Osteocyte (in vitro differentiated cells): ENCODE measurements at regions not wholly inside any gene's neighbourhood (a gene's known extent, or its start where the extent isn't known, plus 50 kb on each side); places are given as distances from the start of the nearest gene placed in this dataset.

Experiments
- DNase-seq: peaks from one replicate; pipeline ENCODE4 v3.0.0; 2021; ENCODE audit warnings: mixed read lengths; ENCODE audit not compliant: unreplicated experiment; ENCODE audit errors: extremely low spot score
- H3K27ac Mint-ChIP-seq: one replicate; pipeline ENCODE4 v1.8.0; 2021; ENCODE audit warnings: mild to moderate bottlenecking, mixed read lengths; ENCODE audit not compliant: unreplicated experiment
- H3K27me3 Mint-ChIP-seq: one replicate; pipeline ENCODE4 v1.8.0; 2021; ENCODE audit warnings: mixed read lengths; ENCODE audit not compliant: unreplicated experiment
- H3K36me3 Mint-ChIP-seq: one replicate; pipeline ENCODE4 v1.8.0; 2021; ENCODE audit warnings: mixed read lengths; ENCODE audit not compliant: unreplicated experiment
- H3K4me1 Mint-ChIP-seq: one replicate; pipeline ENCODE4 v1.8.0; 2021; ENCODE audit warnings: mixed read lengths; ENCODE audit not compliant: unreplicated experiment
- H3K4me3 Mint-ChIP-seq: one replicate; pipeline ENCODE4 v1.8.0; 2021; ENCODE audit warnings: mild to moderate bottlenecking, moderate library complexity, mixed read lengths; ENCODE audit not compliant: unreplicated experiment
- H3K9me3 Mint-ChIP-seq: one replicate; pipeline ENCODE4 v1.8.0; 2021; ENCODE audit warnings: mixed read lengths; ENCODE audit not compliant: unreplicated experiment
- CTCF ChIP-seq: fragments of 200-600 bp; sonication (generic); IDR thresholded peaks from 2 replicates; pipeline ENCODE4 v1.5.0; 2021; ENCODE audit warnings: antibody characterized with exemption, mild to moderate bottlenecking, moderate library complexity

- no peak overlapping the region for H3K4me3 Mint-ChIP-seq
- DNase-seq = no peak
- H3K36me3 Mint-ChIP-seq = no peaks in the 10 kb centered on the region
- no peak overlapping the region for H3K27ac Mint-ChIP-seq
- peaks cover 20% of the 10 kb centered on the region for H3K4me1 Mint-ChIP-seq
- H3K9me3 Mint-ChIP-seq = no peaks in the 10 kb centered on the region
- peaks cover 8% of the 10 kb centered on the region for H3K27me3 Mint-ChIP-seq
- TF ChIP-seq CTCF = no peak
Measured at GRCh38 chr1:87170931-87171598, 157.6 kb upstream of the LMO4 start.

- DNase-seq = no peak
- no peak for TF ChIP-seq CTCF
- Mint-ChIP-seq H3K27me3 (peaks cover 5% of the 10 kb centered on the region), H3K4me1 (peaks cover 20% of the 10 kb centered on the region), H3K4me3 (no peak overlapping the region), H3K36me3 (no peaks in the 10 kb centered on the region), H3K9me3 (no peaks in the 10 kb centered on the region), H3K27ac (no peak overlapping the region)
Measured at GRCh38 chr1:87173231-87173630, 155.4 kb upstream of the LMO4 start.

GRCh38 chr1:87174724-87175245 lies 153.9 kb upstream of the LMO4 start:
- peaks cover 12% of the 10 kb centered on the region for H3K4me1 Mint-ChIP-seq
- H3K36me3 Mint-ChIP-seq = no peaks in the 10 kb centered on the region
- H3K27me3 Mint-ChIP-seq = peaks cover 5% of the 10 kb centered on the region
- DNase-seq = no peak
- H3K27ac Mint-ChIP-seq = no peak overlapping the region
- H3K4me3 Mint-ChIP-seq = no peak overlapping the region
- TF ChIP-seq CTCF = no peak
- H3K9me3 Mint-ChIP-seq = no peaks in the 10 kb centered on the region

GRCh38 chr1:87176087-87176486 lies 152.6 kb upstream of the LMO4 start:
- no peaks in the 10 kb centered on the region for H3K36me3 Mint-ChIP-seq
- H3K27ac Mint-ChIP-seq = no peak overlapping the region
- H3K4me1 Mint-ChIP-seq = peaks cover 4% of the 10 kb centered on the region
- no peaks in the 10 kb centered on the region for H3K9me3 Mint-ChIP-seq
- no peak for TF ChIP-seq CTCF
- H3K27me3 Mint-ChIP-seq = peaks cover 5% of the 10 kb centered on the region
- DNase-seq = no peak
- no peak overlapping the region for H3K4me3 Mint-ChIP-seq

- Mint-ChIP-seq H3K4me3 (no peak overlapping the region), H3K9me3 (no peaks in the 10 kb centered on the region), H3K36me3 (no peaks in the 10 kb centered on the region), H3K27me3 (peaks cover 5% of the 10 kb centered on the region), H3K27ac (no peak overlapping the region), H3K4me1 (no peaks in the 10 kb centered on the region)
- TF ChIP-seq CTCF = no peak
- DNase-seq = no peak
Measured at GRCh38 chr1:87176514-87176913, 152.2 kb upstream of the LMO4 start.
